ENCODE measurements at regions not wholly inside any gene's neighbourhood (a gene's known extent, or its start where the extent isn't known, plus 50 kb on each side); places are given as distances from the start of the nearest gene placed in this dataset.

DNA sequence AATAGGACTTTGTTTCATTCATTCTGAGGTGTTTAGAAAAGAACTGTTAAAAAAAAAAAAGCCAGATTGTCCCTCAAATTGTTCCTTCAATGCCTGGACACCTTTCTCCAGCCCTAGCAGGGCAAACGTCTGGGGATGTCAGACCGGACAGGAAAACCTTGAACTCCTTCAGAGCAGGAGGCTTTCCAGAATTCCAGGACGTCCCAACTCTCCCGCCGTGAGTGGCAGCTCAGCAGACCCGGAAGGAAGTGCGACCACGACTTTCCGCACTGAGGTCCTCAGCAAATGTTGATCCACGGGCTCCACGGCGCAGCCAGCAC lies 139.1 kb downstream of the DLL1 start:
- no peak for TF ChIP-seq EZH2 (IDR thresholded peaks at IDR 0.05; ENCODE audit: insufficient read depth, poor library complexity, severe bottlenecking)
- no peak for TF ChIP-seq EZH2phosphoT487 (IDR thresholded peaks at IDR 0.05; ENCODE audit: insufficient read depth, low read depth)
